HPDE6-E6E7 (cell line): ENCODE measurements at regions not wholly inside any gene's neighbourhood (a gene's known extent, or its start where the extent isn't known, plus 50 kb on each side); places are given as distances from the start of the nearest gene placed in this dataset.
"Not testable (repeated sequence)": the region's sequence is repeated elsewhere in the genome, so short reads cannot be mapped to it uniquely, and the experiment has no call there.

ENCODE experiments used
- DNase-seq: peaks from one replicate; pipeline ENCODE4 v3.0.0; 2011; ENCODE audit warnings: missing footprints; ENCODE audit errors: extremely low spot score

DNA sequence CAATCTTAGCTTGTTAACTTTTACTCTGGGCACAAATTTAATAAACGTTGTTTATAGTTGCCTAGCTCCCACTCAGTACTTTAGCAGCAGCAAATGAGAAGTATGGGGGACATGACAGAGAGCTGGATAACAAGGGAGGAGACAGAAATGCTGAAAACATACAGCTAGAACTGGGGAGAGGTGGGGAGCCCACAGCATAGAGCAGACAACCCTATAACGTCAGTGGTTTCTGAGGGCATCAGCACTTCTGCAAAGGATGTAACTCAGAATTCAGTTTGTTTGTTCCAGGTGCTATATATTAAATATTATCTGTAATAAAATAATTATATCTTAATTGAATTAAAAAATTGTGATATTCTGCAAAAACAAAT is 1098.7 kb upstream of the FANCL start:
- DNase-seq: no peak

DNA sequence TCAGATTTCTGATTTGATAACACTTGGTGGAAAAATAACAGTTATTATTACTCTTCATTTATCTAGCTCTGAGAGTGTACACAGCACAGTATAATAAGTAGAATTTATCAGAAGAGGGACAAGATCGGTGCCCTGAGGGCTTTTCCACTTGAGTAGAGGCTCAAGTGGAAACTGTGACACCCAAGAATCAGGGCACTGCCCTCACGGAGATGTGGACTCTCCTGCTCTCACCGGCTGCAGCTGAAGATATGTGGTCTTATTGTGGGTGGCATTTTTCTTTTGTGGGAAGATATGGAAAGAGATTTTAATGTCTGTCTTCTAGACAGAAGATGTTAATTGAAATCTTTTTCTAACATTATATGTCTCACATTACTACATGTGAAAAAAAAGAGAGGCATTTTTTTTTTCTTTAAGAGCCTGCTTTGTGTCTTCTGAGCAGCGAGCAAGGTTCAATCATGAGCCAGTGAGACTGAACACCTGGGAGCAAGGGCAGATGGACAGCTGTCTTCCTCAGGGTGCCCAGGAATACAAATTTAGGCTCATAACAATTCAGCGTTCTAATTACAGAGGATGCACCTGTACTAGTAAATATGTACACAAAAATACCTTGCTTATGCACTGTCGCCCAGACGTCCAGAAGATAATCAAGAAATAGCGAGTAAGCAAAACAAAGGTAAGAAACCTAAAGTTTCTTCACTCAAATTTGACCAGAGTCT is 1098.2 kb upstream of the FANCL start:
- no peak for DNase-seq

DNA sequence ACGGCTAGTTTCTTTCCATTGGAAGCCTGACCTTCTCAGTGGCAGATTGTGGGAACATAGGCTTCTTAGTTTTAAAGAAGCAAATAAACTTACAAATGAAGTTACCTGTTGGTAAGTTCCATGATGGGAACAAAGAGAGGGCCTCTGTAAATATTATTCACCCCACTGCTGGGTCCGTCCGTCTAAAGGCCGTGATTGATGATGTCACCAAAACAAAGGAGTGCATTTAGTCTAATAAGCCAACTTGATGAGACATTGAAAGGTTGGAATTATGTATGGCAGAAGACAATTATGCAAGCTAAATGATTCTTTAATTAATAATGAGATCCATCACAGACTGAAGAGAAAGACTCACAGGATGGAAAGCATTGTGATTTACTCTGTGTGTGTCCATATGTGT is 1091.9 kb upstream of the FANCL start:
- DNase-seq: no peak

DNA sequence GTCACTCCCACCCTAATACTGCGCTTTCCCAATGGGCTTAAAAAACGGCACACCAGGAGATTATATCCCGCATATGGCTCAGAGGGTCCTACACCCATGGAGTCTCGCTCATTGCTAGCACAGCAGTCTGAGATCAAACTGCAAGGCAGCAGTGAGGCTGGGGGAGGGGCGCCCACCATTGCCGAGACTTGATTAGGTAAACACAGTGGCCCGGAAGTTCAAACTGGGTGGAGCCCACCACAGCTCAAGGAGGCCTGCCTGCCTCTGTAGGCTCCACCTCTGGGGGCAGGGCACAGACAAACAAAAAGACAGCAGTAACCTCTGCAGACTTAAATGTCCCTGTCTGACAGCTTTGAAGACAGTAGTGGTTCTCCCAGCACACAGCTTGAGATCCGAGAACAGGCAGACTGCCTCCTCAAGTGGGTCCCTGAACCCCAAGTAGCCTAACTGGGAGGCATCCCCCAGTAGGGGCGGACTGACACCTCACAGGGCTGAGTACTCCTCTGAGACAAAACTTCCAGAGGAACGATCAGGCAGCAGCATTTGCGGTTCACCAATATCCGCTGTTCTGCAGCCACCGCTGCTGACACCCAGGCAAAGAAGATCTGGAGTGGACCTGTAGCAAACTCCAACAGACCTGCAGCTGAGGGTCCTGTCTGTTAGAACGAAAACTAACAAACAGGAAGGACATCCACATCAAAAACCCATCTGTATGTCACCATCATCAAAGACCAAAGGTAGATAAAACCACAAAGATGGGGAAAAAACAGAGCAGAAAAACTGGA is 1085.6 kb upstream of the FANCL start:
- not testable (repeated sequence) for DNase-seq

DNA sequence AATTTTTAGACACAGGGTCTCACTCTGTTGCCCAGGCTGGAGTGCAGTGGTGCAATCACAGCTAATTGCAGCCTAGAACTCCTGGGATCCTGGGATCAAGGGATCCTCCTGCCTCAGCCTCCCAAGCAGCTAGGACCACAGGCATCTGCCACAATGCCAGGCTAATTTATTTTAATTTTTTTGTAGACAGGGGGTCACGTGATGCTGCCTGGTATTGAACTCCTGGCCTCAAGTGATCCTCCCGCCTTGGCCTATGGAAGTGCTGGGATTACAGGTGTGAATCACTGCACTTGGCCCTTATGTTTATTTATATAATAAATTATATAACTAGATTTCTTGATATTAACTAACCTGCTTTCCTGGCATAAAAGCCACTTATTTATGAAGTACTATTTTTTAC is 1081.7 kb upstream of the FANCL start:
- DNase-seq: no peak

DNA sequence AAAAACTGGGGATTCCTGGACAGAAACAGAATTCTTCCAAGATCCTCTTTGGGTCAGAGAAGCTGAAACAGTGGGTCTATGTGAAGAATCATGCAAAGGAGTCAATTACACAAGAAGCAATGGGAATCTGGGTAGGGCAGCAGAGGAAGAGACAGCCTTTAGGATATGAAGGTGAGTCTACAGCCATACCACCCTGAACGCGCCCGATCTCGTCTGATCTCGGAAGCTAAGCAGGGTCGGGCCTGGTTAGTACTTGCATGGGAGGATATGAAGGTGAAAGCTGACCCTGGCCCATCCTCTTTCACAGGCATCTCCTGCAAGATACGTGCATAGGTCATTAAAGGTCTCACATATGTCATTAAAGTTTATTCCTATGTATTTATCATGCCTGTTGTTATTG is 1080.9 kb upstream of the FANCL start:
- DNase-seq: no peak

DNA sequence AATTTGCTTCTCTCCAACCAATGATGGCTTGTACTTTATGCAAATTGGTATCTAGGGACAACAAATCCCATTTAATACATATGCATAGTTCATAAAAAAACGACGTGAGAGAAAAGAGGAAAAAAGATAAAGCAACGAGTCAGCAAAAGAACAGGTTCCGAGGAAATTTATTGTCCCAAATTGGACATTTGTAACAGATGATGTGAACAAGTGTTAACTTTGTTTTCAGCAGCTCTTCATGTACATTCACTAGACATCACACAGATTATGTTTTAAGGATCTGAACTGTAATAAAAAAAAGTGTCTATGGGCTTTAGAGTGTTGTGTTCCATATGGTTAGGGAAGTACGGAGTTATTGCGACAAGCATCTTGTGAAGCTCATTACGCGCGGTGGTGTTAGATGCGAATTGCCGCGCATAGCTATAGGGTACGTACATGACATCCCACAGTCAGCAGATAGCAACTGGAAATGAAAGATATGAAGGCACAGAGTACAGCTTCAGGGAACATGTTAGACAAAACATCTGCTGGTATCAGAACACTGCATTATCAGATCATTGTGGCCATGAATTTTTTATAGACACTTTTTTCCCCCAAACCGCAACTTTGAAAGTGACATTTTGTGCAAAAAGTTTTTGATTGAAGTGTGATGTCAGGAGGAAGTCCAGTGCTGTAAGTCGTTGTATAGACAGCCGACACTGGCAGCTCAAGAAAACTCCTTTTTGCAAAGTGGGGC is 1073.1 kb upstream of the FANCL start:
- no peak for DNase-seq

DNA sequence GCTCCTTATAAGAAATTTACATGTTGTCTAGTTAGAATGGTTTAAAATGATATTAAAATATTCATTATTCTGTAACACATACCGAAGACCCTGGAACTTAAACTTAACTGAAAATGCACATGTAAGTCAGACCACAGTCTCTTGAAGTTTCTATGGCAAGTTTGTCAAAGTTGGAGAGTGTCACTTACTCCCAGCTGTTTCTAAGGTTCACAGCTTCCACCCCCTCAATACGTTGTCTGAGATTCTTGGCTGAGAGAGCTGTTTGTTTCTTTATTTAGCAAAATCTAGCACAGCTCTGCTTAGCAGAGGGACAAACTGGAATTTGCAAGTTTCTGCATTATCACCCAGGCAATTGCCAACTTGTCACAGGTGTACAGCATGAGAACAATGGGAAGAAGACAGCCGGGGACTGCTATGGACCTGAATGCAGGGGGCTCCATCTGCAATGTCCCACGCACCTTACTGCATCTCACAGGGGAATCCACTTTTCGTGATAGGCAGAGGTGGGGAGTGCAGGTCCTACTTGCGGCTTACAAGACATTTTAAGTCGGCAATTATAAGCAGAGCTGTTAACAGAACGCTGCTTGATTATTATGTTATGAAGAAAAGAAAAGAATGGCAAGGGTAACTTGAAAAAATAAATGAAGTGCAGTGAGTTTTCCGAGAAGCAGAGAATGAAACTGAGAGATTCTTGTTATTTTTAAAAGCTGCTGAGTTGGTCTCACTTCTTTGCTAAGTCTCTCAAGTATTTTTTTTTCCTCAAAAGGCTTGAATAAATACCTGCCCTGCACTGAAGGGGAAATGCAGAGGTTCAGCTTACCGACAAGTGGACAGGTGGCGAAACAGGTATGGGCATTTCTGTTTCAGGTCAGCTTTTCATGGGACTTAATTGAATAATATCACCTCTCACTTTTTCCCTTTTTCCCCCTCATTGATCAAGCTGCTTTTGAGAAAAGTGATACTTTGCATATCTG is 1072.1 kb upstream of the FANCL start:
- DNase-seq: no peak

DNA sequence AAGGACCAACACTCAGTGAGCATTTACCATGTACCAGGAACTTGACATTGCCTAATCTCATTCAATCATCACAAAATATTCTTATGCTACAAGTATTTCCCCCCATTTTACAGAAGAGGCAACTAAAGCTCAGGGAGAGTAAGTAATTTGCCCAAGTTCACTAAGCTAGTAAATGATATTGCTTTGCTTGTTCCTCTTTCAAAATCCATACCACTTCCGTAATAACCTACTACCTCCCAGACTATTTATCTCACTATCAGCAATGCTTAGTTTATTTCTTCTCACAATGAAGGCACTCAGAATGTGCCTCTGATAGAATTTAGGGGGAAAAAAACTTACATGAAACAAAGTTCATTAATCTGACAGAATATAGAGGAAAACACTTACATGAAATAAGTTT is 1070.9 kb upstream of the FANCL start:
- DNase-seq: no peak

DNA sequence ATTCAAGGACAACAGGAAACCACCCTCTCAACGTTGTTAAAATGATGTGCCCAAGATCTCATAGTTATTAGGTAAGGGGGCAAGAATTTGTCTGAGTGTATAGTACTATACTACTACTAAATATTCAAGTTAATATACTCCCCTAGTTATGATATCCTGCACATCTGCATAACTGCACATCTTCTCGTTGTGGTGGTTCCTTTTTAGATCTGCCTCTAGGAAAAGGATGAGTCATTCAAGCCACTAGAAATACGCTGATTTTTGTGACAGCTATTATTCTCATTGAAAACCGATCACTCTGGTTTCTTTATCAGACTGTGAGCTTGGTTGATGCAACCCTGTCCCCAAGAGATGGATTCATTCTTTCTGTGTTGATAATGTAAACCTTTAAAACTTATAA is 1067.0 kb upstream of the FANCL start:
- DNase-seq: no peak

DNA sequence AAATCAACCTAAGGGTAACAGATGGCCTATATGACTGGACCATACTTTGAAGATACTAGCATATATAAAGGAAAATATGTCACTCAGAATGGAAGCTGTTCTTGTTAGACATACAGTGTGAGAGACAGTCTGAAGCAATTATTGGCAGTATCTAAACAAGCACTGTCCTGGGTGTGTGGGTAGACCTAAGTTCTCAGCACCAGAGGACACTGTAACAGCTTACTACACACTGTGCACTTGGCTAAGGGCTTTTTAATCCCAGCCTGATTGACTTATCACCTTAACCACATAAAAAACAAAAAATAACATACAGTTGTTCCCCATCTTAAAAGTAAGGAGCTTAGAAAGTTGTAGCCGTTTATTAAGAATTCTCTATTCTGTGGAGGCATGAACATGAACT is 1066.1 kb upstream of the FANCL start:
- DNase-seq: no peak

DNA sequence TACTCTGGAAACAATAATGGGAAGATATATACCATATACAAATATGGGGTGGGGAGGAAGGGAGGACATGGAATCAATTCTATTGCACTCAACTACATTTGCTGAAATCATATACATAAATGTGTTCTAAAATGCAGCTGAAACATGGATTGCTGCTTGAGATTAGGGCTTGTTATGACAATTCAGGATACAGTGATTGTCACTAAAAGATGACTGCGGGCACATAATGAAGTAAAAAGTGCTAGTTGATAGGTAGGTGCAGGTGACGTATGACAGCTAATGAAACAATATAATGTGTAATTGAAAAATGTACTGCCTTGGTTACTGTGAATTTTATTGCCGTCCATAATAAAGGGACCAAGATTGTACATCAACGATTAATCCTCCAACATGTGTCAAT is 1062.1 kb upstream of the FANCL start:
- DNase-seq: no peak

DNA sequence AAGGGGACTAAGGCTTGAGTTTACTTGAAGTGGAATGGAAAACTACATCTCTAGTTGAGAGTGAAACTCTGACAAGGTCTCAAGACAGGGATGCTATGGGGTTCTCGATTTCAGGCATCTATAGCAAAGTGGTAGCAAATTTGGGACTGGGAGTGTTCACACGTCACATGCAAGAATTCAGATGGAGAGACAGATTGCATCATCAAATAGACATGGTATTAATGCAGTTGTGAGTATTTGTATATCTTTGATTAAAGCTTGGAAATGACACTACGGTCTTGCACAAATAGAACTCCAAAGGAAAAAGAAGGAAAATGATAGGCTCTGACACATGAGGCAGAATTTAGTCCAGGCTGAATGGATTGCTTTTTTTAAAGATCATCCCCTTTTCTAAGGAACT is 1061.6 kb upstream of the FANCL start:
- DNase-seq: no peak

DNA sequence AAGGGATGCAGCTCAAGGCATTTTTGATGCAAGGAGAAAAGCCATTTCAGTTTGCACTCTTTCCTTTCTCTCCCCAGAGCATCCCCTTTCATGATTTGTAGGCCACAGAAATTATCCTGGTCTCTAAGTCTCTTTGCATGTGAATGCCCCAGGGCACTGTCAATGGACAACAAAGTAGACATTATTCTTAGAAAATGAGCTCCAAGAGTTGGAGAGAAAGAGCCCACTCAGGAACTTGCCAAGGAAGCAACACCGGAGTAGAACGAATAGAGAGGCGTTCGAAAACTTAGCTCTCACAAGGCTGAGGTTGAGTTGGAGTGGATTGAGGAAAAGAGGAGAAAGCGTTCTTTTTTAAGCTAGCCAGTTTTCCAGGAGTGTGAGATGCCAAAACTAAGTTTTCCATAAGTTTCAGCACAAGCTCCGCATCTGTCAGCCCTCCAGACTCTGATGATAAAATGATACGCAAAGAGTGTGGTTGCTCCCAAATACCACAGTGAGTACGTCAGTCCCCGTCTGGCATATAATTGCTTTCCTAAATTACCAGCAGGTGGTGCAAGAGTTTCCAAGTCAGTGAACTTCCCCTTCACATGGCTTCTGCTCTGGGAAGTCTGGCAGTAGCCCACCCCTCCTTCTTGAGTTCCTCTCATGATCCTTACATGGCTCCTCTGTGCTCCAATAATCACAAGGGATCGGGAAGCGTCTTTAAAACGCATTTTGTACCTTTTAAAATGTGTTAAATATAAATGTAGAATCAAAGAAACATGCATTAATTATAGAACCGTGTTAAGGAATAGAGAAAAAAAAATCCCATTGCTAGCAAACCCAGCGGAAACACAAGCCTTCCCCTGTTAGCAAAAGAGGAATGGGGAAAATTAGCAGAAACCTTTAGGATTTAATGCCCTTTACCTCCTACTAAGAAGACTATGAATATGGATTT is 1060.6 kb upstream of the FANCL start:
- DNase-seq: peak; percentile 54

DNA sequence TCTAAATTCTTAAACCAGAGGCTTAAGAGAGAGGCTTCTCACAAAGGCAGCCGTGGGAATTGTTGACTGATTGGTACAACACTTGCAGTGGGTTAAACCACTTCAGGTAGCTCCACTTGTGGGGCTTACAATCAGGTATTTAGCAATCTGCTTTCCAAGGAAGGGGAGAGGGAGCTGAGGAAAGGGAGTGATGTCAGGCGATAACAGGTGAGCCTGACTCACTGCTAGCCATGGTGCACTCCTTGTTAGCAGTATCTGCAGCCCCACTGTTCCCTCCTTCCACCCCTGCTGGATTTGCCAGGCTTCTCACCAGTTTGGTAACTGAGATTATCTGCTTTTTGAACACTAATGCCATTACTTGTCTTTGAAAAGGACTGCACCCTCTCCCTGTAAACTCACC is 1056.7 kb upstream of the FANCL start:
- no peak for DNase-seq

DNA sequence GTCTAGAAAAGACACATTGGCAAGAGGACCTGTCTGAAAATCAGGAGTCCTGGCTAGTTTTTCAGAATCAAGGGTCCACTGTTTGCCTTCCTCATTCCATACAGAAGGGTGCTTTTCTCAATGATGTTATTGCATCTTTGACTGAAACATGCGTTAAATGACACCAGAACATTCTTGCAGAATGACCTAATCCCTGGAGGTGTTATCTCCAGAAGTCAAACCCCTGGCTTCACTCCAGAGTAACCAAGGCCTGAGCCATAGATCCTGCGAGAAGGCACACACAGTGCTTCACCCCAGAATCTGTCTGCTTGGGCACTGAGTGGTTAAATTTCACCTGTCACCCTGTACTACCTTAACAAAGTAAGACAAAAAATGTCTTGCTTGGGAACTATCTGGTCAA is 1055.2 kb upstream of the FANCL start:
- no peak for DNase-seq

DNA sequence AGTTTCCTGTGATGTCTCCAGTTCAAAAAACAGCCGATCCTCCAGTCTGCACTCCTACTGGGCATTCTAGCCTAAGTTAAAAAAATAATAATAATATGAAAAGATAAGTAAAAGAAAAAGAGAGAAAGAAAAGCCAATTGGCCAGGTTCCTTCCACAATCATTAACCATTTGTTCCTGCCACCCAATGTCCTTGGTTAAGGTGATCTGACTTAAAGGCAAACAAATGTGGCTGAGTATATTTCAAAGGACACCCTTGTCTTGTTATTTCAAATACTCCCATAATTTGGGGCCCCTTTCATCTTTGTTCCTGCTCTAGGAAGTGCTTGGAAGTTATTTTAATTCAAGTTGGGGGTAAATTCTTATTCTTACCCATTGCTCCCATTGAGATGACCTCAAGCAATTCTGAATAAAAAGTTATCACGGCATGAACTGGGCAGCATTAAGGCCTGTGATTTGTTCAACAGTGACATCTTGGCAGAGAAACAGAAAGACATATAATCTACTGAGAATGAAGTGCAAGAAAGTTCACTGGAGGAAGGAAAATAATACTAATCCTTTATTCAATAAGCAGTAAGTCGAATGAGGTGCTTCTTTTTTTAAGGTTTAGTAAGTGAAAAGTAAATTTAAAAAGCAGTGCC is 1054.5 kb upstream of the FANCL start:
- no peak for DNase-seq

DNA sequence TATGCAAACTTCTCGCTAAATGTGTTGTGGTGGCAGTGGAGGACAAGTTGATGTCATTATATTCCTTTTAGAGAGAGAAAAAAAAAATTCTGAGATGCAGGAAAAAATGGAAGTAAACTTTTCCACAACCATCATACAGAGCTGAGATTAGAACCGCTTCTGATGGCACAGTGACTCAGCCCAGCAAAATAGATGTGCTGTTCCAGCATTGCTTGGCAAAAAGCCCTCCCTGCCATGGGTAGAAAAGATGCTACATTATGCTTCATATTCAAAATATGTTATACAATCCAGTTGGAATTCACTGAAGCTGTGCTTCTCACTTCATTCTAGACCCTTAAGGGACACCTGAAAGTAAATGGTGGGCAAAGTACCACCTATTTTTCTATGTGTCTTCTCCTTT is 1047.6 kb upstream of the FANCL start:
- no peak for DNase-seq

DNA sequence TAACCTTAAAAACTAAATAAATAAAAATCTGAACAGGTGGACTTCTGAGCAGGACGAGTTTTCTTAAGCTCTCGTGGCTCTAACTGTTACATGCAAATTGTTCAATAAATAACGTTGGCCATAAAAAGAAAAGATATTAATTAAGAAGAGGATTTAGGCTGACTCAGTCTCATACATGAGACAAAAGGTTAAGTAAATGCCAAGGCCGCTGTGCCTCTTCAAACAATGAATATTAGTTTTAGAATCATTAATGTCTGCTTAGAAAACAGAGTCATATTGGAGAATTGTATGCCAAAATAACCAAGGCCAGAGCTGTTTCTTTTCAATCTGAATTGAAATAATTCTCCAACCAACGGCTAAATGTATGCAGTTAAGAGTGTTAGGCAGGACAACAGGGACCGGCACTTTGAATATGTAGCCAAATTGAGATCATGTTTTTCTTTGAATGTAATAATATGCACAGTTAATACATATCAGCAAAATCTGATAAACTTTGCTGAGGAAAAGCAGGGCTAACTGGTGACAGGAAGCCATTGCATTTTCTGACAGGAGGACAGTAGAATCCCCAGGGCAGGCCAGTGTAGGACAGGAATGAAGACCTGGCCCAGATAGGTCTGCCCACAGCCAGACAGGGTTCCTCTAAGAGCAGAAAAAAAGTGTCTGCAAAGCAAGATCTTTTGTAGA is 1041.4 kb upstream of the FANCL start:
- no peak for DNase-seq

DNA sequence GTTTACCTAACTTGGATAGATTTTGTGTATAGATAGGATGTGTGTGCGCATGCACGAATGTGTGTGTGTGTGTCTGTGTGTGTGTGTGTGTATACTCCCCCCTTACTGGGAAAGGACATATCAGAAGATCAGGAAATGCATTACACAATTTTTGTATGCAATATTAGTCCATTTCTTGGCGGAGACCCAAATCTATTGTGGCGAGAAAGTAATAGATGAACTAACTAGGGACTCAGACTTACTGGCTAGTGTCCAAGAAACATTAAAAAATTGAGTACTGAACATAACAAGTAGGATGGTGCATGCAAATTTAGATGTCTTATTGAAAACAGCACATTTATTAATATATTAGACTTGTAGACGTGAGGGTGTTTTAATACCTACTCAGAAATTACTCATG is 1036.5 kb upstream of the FANCL start:
- DNase-seq: no peak
